ENCODE measurements at regions not wholly inside any gene's neighbourhood (a gene's known extent, or its start where the extent isn't known, plus 50 kb on each side); places are given as distances from the start of the nearest gene placed in this dataset.

- Mint-ChIP-seq H3K4me1 (peaks cover 2% of the 10 kb centered on the region), H3K9me3 (ENCODE audit: low read depth) (no peaks in the 10 kb centered on the region), H3K27me3 (no peaks in the 10 kb centered on the region), H3K36me3 (ENCODE audit: low read depth) (no peaks in the 10 kb centered on the region), H3K4me3 (no peak overlapping the region), H3K27ac (no peak overlapping the region)
- DNase-seq (no peak), ATAC-seq (no peak)
- intact Hi-C loops (cut with DNase I, micrococcal nuclease), result no loop called here
- ChIA-PET POLR2A (no interaction called here), CTCF (interaction anchor here (0.9 to 1.0 kb wide), 2 partner anchors 24 to 90 kb away, joined by 3 read pairs; no protein-coding TSS in a partner anchor)
Measured at GRCh38 chr1:58896246-58897183, 112.7 kb upstream of the JUN start.

GRCh38 chr1:58898739-58899586 is 115.1 kb upstream of the JUN start:
- intact Hi-C loops (cut with DNase I, micrococcal nuclease), result no loop called here
- H3K27ac Mint-ChIP-seq, result no peak overlapping the region
- peaks cover 9% of the 10 kb centered on the region for H3K4me1 Mint-ChIP-seq
- no peaks in the 10 kb centered on the region for H3K9me3 Mint-ChIP-seq (ENCODE audit: low read depth)
- CTCF ChIA-PET, result interaction anchor here (1.4 kb wide), 1 partner anchor 25 kb away, joined by 3 read pairs; no protein-coding TSS in a partner anchor
- no peak overlapping the region for H3K4me3 Mint-ChIP-seq
- DNase-seq, result no peak
- no peaks in the 10 kb centered on the region for H3K36me3 Mint-ChIP-seq (ENCODE audit: low read depth)
- POLR2A ChIA-PET, result interaction anchor here (0.6 kb wide), 1 partner anchor 21 kb away, joined by 3 read pairs; no protein-coding TSS in a partner anchor
- no peak for ATAC-seq
- no peaks in the 10 kb centered on the region for H3K27me3 Mint-ChIP-seq

GRCh38 chr1:58899587-58900271 is 115.9 kb upstream of the JUN start:
- H3K4me1 Mint-ChIP-seq, result peaks cover 13% of the 10 kb centered on the region
- no peak for DNase-seq
- CTCF ChIA-PET, result no interaction called here

GRCh38 chr1:58900396-58900795 is 116.5 kb upstream of the JUN start:
- intact Hi-C loops (cut with DNase I, micrococcal nuclease), result loop anchor here (5.0 kb wide), 2 partner anchors 107 to 397 kb away; partner anchors contain the start of gene FGGY (in 2 of the 2)
- Mint-ChIP-seq H3K9me3 (ENCODE audit: low read depth) (no peaks in the 10 kb centered on the region), H3K36me3 (ENCODE audit: low read depth) (no peaks in the 10 kb centered on the region), H3K27me3 (no peaks in the 10 kb centered on the region), H3K27ac (no peak overlapping the region), H3K4me3 (no peak overlapping the region), H3K4me1 (peaks cover 15% of the 10 kb centered on the region)
- no peak for ATAC-seq
- no peak for DNase-seq
- ChIA-PET CTCF (no interaction called here), POLR2A (interaction anchor here (0.6 kb wide), 1 partner anchor 186 kb away, joined by 5 read pairs; no protein-coding TSS in a partner anchor)

More at GRCh38 chr1:58899587-58900271, 115.9 kb upstream of the JUN start:
- intact Hi-C loops (cut with DNase I, micrococcal nuclease), result loop anchor here (5.0 kb wide), 2 partner anchors 108 to 398 kb away; partner anchors contain the start of gene FGGY (in 2 of the 2)
- no peaks in the 10 kb centered on the region for H3K36me3 Mint-ChIP-seq (ENCODE audit: low read depth)
- no peaks in the 10 kb centered on the region for H3K27me3 Mint-ChIP-seq
- H3K9me3 Mint-ChIP-seq (ENCODE audit: low read depth), result no peaks in the 10 kb centered on the region
- H3K27ac Mint-ChIP-seq, result no peak overlapping the region
- POLR2A ChIA-PET, result interaction anchor here (0.6 kb wide), 1 partner anchor 186 kb away, joined by 5 read pairs; no protein-coding TSS in a partner anchor
- no peak overlapping the region for H3K4me3 Mint-ChIP-seq
- ATAC-seq, result no peak

- Mint-ChIP-seq H3K27me3 (no peaks in the 10 kb centered on the region), H3K27ac (no peak overlapping the region), H3K9me3 (ENCODE audit: low read depth) (no peaks in the 10 kb centered on the region), H3K4me3 (no peak overlapping the region), H3K36me3 (ENCODE audit: low read depth) (no peaks in the 10 kb centered on the region), H3K4me1 (peaks cover 15% of the 10 kb centered on the region)
- CTCF ChIA-PET, result no interaction called here
- DNase-seq (no peak), ATAC-seq (no peak)
- intact Hi-C loops (cut with DNase I, micrococcal nuclease), result loop anchor here (5.0 kb wide), 2 partner anchors 106 to 396 kb away; partner anchors contain the start of gene FGGY (in 2 of the 2)
- POLR2A ChIA-PET, result no interaction called here
Measured at GRCh38 chr1:58901008-58901407, 117.2 kb upstream of the JUN start.

- ChIA-PET CTCF (interaction anchor here (1.0 to 1.1 kb wide), 3 partner anchors 10 to 17 kb away, joined by 3 read pairs; no protein-coding TSS in a partner anchor), POLR2A (interaction anchor here (0.6 to 1.3 kb wide), 3 partner anchors 118 to 178 kb away, joined by 3 to 6 read pairs (median 3); partner anchors contain the start of gene JUN)
- Mint-ChIP-seq H3K27me3 (no peaks in the 10 kb centered on the region), H3K27ac (peak overlapping the region; percentile 69), H3K9me3 (ENCODE audit: low read depth) (no peaks in the 10 kb centered on the region), H3K4me3 (peak overlapping the region; percentile 62), H3K4me1 (peaks cover 15% of the 10 kb centered on the region), H3K36me3 (ENCODE audit: low read depth) (no peaks in the 10 kb centered on the region)
- ATAC-seq (no peak), DNase-seq (no peak)
- intact Hi-C loops (cut with DNase I, micrococcal nuclease), result loop anchor here (1.0 to 5.0 kb wide), 7 partner anchors 86 to 911 kb away; partner anchors contain the start of genes FGGY (in 2 of the 2), HOOK1 (in 1 of the 2) and JUN (in 1 of the 2)
Measured at GRCh38 chr1:58902830-58903513, 119.1 kb upstream of the JUN start.

- ATAC-seq, result peak; percentile 94
Measured at GRCh38 chr1:58903514-58904298, 119.9 kb upstream of the JUN start.

GRCh38 chr1:58904299-58905125 is 120.7 kb upstream of the JUN start:
- ChIA-PET CTCF (no interaction called here), POLR2A (no interaction called here)
- DNase-seq (no peak), ATAC-seq (no peak)
- H3K27me3 Mint-ChIP-seq, result no peaks in the 10 kb centered on the region
- H3K4me1 Mint-ChIP-seq, result peaks cover 15% of the 10 kb centered on the region
- peak overlapping the region; percentile 80 for H3K27ac Mint-ChIP-seq
- no peaks in the 10 kb centered on the region for H3K9me3 Mint-ChIP-seq (ENCODE audit: low read depth)
- peak overlapping the region; percentile 62 for H3K4me3 Mint-ChIP-seq
- intact Hi-C loops (cut with DNase I, micrococcal nuclease), result loop anchor here (5.0 kb wide), 2 partner anchors 103 to 393 kb away; partner anchors contain the start of gene FGGY (in 2 of the 2)
- H3K36me3 Mint-ChIP-seq (ENCODE audit: low read depth), result no peaks in the 10 kb centered on the region

More at GRCh38 chr1:58903514-58904298, 119.9 kb upstream of the JUN start:
- POLR2A ChIA-PET, result interaction anchor here (0.7 to 1.3 kb wide), 2 partner anchors 119 to 122 kb away, joined by 3 to 6 read pairs; partner anchors contain the start of gene JUN
- no peaks in the 10 kb centered on the region for H3K36me3 Mint-ChIP-seq (ENCODE audit: low read depth)
- peak overlapping the region; percentile 62 for H3K4me3 Mint-ChIP-seq
- intact Hi-C loops (cut with DNase I, micrococcal nuclease), result loop anchor here (1.0 to 5.0 kb wide), 7 partner anchors 87 to 911 kb away; partner anchors contain the start of genes FGGY (in 2 of the 2), HOOK1 (in 1 of the 2) and JUN (in 1 of the 2)
- H3K27me3 Mint-ChIP-seq, result no peaks in the 10 kb centered on the region
- peaks cover 15% of the 10 kb centered on the region for H3K4me1 Mint-ChIP-seq
- no peaks in the 10 kb centered on the region for H3K9me3 Mint-ChIP-seq (ENCODE audit: low read depth)
- peak; percentile 92 for DNase-seq
- CTCF ChIA-PET, result interaction anchor here (1.0 to 1.1 kb wide), 3 partner anchors 10 to 18 kb away, joined by 3 read pairs; no protein-coding TSS in a partner anchor
- H3K27ac Mint-ChIP-seq, result peak overlapping the region; percentile 80

GRCh38 chr1:58905126-58905490 is 121.3 kb upstream of the JUN start:
- Mint-ChIP-seq H3K4me3 (no peak overlapping the region), H3K36me3 (ENCODE audit: low read depth) (no peaks in the 10 kb centered on the region), H3K9me3 (ENCODE audit: low read depth) (no peaks in the 10 kb centered on the region), H3K27ac (peak overlapping the region; percentile 70), H3K27me3 (no peaks in the 10 kb centered on the region), H3K4me1 (peaks cover 15% of the 10 kb centered on the region)
- ChIA-PET POLR2A (no interaction called here), CTCF (interaction anchor here (0.6 to 0.8 kb wide), 2 partner anchors 12 to 24 kb away, joined by 3 read pairs; no protein-coding TSS in a partner anchor)
- no peak for DNase-seq
- intact Hi-C loops (cut with DNase I, micrococcal nuclease), result no loop called here
- ATAC-seq, result no peak

Measured in activated CD4-positive, alpha-beta T cell treated with anti-CD3 and anti-CD28 coated beads for 36 hours (primary cell).